ENCODE measurements at regions not wholly inside any gene's neighbourhood (a gene's known extent, or its start where the extent isn't known, plus 50 kb on each side); places are given as distances from the start of the nearest gene placed in this dataset.

GRCh38 chr17:53949473-53950090 lies 126.9 kb downstream of the KIF2B start:
- no peak for TF ChIP-seq POLR2A (IDR thresholded peaks at IDR 0.05)
- TF ChIP-seq CTCF (IDR thresholded peaks at IDR 0.05): no peak

Measured in uterus (tissue), 2 donors.